ENCODE measurements at regions not wholly inside any gene's neighbourhood (a gene's known extent, or its start where the extent isn't known, plus 50 kb on each side); places are given as distances from the start of the nearest gene placed in this dataset.

GRCh38 chr2:236887953-236888793, 197.5 kb upstream of the COPS8 start:
- H3K27me3 Mint-ChIP-seq (ENCODE audit: insufficient read depth): peaks cover 6% of the 10 kb centered on the region; the same call in 1 of the 2 replicates
- TF ChIP-seq CTCF (IDR thresholded peaks at IDR 0.05): no peak
- no peak for DNase-seq
- H3K27ac Mint-ChIP-seq: peak overlapping the region; percentile 89
- peak overlapping the region; percentile 43 for H3K4me3 Mint-ChIP-seq
- no peaks in the 10 kb centered on the region for H3K36me3 Mint-ChIP-seq (ENCODE audit: low read depth)
- no peaks in the 10 kb centered on the region for H3K9me3 Mint-ChIP-seq
- peaks cover 17% of the 10 kb centered on the region for H3K4me1 Mint-ChIP-seq (ENCODE audit: low read depth)

DNA sequence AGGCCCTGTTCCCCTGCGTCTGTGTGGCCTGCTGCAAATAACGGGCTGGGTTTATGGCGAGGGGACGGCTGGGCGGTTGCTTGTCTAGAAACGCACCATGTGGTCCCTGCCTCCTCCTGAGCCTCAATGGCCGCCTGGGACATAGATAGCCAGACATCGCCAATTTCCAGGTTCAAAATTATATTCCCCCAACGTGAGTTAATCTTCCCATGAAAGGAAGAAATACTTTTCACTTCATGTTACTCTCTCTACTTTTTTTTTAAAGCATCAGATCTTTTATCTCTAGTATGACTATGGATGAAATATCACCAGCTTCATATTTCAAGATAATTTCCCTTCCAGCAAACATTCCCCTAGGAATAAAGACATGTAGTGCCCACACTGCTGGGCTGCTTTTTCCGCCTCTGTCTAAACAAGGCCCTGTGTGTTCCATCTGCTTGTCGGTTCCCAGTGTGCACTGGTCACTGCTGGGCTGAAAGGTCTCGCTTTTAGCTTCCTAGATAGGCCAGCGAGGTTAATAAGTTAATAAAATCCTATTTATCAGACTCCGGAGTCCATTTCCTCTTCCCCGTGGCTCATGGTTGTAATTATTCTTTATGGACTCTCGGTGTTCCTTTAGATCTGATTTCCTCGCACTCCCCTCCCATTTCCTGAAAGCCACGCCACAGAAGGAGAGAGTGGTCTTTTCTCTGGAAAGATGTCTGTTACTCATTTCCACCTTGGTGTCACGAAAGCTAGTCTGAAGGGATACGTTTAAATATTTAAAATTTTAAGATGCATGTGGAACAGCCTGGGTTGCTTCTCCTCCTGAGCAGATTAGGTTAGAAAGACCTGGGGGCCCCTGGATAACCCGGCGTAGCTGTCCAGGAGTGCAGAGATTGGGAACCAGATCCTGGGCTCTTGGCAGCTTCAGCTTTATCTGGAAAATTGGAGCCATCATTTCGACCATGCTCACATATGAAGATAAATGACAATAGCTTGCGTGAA, 196.6 kb upstream of the COPS8 start:
- Mint-ChIP-seq H3K36me3 (ENCODE audit: low read depth) (no peaks in the 10 kb centered on the region), H3K27me3 (ENCODE audit: insufficient read depth) (peaks cover 6% of the 10 kb centered on the region; the same call in 1 of the 2 replicates), H3K4me3 (no peak overlapping the region), H3K9me3 (no peaks in the 10 kb centered on the region), H3K4me1 (ENCODE audit: low read depth) (peaks cover 17% of the 10 kb centered on the region), H3K27ac (no peak overlapping the region)
- no peak for TF ChIP-seq CTCF (IDR thresholded peaks at IDR 0.05)
- DNase-seq: no peak

DNA sequence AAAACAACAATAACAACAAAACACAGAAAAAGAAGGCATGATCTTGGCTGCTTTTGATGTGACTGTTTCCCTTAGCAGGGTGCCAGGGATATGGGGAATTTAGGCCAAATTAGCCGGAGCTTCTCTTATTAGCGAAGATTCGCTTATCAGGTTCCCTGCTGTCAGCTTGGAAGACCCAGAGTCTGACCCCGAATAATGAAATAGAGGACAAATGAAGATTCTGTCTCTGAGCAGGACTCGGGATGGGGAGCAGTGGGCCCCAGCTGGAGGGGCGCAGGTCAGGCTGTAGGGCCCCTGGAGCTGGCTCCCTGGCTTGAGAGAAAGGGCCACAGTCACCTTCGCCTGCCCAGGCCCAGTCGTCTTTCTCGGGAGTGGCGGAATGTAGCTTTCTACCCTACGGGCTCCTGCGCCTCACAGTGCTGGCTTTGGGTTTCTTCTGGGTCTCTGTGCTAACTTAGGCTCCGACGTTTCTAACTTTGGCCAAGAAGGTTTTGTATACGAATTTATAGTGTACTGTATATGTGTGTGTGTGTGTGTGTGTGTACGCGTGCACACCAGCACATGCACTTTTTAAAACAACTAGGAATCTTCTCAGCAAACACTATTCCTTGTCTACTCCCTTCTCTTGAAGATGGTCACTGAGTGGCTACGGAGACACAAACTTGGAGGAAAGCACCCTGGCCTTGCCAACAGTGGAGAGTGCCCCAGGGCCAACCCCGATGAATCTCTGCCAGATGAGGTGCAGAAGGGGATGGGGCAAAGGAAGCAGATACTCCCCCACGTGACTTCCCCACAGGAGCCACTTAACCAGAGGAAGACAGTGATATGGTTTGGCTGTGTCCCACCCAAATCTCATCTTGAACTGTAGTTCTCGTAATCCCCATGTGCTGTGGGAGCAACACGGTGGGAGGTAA, 195.6 kb upstream of the COPS8 start:
- no peak overlapping the region for H3K27ac Mint-ChIP-seq
- no peak for DNase-seq
- H3K36me3 Mint-ChIP-seq (ENCODE audit: low read depth): no peaks in the 10 kb centered on the region
- H3K4me3 Mint-ChIP-seq: no peak overlapping the region
- peaks cover 6% of the 10 kb centered on the region; the same call in 1 of the 2 replicates for H3K27me3 Mint-ChIP-seq (ENCODE audit: insufficient read depth)
- H3K4me1 Mint-ChIP-seq (ENCODE audit: low read depth): peaks cover 17% of the 10 kb centered on the region
- no peaks in the 10 kb centered on the region for H3K9me3 Mint-ChIP-seq
- no peak for TF ChIP-seq CTCF (IDR thresholded peaks at IDR 0.05)

DNA sequence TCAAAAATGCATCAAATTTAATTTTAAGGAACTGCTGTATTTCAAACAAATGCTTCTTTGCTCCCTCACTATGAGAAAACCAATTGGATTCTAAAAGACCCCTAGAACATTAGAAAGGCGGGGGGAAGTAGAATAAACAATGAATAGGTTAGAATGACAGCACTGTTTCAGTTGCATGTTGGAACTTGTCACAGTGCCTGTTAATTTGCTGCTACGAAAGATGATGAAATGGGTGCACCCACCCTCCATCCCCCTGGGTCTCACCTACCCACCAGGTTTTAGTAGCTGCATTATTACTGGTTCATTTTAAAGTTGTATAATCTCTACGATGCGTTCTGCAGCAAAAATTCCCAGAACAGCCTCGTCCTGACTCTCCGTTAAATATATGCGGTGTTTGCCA, 193.0 kb upstream of the COPS8 start:
- DNase-seq: no peak
- no peaks in the 10 kb centered on the region for H3K36me3 Mint-ChIP-seq (ENCODE audit: low read depth)
- H3K9me3 Mint-ChIP-seq: no peaks in the 10 kb centered on the region
- H3K4me3 Mint-ChIP-seq: no peak overlapping the region
- no peak for TF ChIP-seq CTCF (IDR thresholded peaks at IDR 0.05)
- H3K27ac Mint-ChIP-seq: no peak overlapping the region
- peaks cover 12% of the 10 kb centered on the region for H3K4me1 Mint-ChIP-seq (ENCODE audit: low read depth)
- peaks cover 6% of the 10 kb centered on the region for H3K27me3 Mint-ChIP-seq (ENCODE audit: insufficient read depth)

DNA sequence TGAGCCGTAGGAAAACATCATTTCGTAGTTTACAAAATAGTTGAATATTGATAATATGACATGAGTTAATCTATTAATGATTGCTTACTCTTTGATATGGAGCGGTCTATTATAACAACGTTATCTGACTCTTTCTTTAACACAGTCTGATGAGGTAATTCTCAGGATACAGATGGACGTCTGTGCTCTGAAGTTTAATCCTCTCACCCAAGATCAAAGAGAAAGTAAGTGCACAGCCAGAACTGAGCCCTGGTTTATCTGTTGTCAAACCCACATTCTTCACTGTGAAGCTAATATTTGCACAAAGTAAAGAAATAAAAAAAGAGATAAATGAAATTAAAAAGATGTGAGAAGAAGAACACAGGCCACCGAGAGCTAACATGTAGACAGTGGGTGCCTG, 190.9 kb upstream of the COPS8 start:
- Mint-ChIP-seq H3K36me3 (ENCODE audit: low read depth) (no peaks in the 10 kb centered on the region), H3K27me3 (ENCODE audit: insufficient read depth) (peaks cover 5% of the 10 kb centered on the region), H3K4me3 (no peak overlapping the region), H3K4me1 (ENCODE audit: low read depth) (no peaks in the 10 kb centered on the region), H3K27ac (no peak overlapping the region), H3K9me3 (no peaks in the 10 kb centered on the region)
- DNase-seq: no peak
- TF ChIP-seq CTCF (IDR thresholded peaks at IDR 0.05): no peak

Data from HFFc6 (cell line).